Chondrocyte (in vitro differentiated cells): ENCODE measurements at regions not wholly inside any gene's neighbourhood (a gene's known extent, or its start where the extent isn't known, plus 50 kb on each side); places are given as distances from the start of the nearest gene placed in this dataset.
"Not testable (repeated sequence)": the region's sequence is repeated elsewhere in the genome, so short reads cannot be mapped to it uniquely, and the experiment has no call there.

ENCODE experiments used
- DNase-seq: peaks from one replicate; pipeline ENCODE4 v3.0.0; 2021; ENCODE audit warnings: mixed read lengths, low spot score
- H3K27ac Mint-ChIP-seq: one replicate; pipeline ENCODE4 v1.8.0; 2021; ENCODE audit warnings: mild to moderate bottlenecking, moderate library complexity, mixed read lengths; ENCODE audit not compliant: unreplicated experiment
- H3K27me3 Mint-ChIP-seq: 2 replicates; pipeline ENCODE4 v1.8.0; 2021; ENCODE audit warnings: low read depth, mixed read lengths
- H3K36me3 Mint-ChIP-seq: 2 replicates; pipeline ENCODE4 v1.8.0; 2021; ENCODE audit warnings: low read depth, mixed read lengths
- H3K4me1 Mint-ChIP-seq: 2 replicates; pipeline ENCODE4 v1.8.0; 2021; ENCODE audit warnings: low read depth, mild to moderate bottlenecking, mixed read lengths
- H3K4me3 Mint-ChIP-seq: one replicate; pipeline ENCODE4 v1.8.0; 2021; ENCODE audit warnings: mild to moderate bottlenecking, moderate library complexity, mixed read lengths; ENCODE audit not compliant: unreplicated experiment
- H3K9me3 Mint-ChIP-seq: 2 replicates; pipeline ENCODE4 v1.8.0; 2021; ENCODE audit warnings: low read depth, mixed read lengths
- CTCF ChIP-seq: fragments of 200-600 bp; sonication (generic); IDR thresholded peaks from 2 replicates; pipeline ENCODE4 v1.5.0; 2021; ENCODE audit warnings: antibody characterized with exemption, mild to moderate bottlenecking, moderate library complexity

DNA sequence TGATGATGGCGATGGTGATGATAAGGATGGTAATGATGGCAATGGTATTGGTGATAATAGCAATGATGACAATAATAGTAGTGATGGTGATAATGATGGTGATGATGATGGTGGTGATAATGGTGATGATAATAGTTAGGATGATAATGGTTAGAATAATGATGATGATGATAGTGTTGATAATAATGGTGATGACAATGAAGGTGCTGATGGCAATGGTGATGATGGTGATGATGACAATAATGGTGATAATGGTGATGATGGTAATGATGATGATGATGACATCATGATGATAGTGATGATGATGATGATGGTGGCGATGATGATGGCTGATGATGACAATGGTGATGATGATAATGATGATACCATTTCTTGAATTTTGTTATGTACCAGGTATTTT, 309.9 kb downstream of the MIAT start:
- Mint-ChIP-seq H3K9me3 (peaks cover 9% of the 10 kb centered on the region), H3K4me3 (no peak overlapping the region), H3K27me3 (no peaks in the 10 kb centered on the region), H3K27ac (no peak overlapping the region), H3K4me1 (no peaks in the 10 kb centered on the region), H3K36me3 (peaks cover 7% of the 10 kb centered on the region)
- DNase-seq = no peak
- no peak for TF ChIP-seq CTCF

DNA sequence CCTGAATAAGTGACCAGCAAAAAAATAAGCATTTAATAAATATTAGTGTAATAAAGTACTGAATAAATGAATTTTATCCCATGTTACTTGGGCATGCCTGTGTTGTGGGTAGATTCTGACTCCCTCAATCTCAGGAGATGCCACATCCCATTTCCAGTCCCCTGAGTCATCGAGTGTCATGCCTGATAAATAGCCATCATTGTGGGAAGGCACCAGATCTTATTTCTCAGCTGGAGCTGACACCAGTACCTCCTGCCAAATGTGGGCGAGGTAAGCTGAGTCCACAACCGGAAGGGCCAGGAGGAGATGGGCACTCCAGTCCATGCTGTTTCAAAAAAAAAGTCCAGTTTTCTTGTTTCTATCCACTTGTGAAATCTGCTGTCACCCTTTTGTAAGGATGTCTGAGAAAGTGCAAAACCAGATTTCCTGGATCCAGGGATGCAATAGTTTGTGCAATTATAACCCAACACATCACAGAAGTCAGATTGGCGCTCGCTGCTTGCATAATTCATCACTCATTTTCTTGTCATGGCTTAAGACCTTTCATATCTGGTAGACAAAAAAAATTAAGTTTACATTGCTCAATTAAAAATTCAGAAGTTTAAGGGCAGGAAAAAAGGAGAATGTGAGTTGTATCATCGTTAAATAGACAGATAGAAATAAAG, 311.6 kb downstream of the MIAT start:
- no peaks in the 10 kb centered on the region for H3K4me1 Mint-ChIP-seq
- TF ChIP-seq CTCF = no peak

DNA sequence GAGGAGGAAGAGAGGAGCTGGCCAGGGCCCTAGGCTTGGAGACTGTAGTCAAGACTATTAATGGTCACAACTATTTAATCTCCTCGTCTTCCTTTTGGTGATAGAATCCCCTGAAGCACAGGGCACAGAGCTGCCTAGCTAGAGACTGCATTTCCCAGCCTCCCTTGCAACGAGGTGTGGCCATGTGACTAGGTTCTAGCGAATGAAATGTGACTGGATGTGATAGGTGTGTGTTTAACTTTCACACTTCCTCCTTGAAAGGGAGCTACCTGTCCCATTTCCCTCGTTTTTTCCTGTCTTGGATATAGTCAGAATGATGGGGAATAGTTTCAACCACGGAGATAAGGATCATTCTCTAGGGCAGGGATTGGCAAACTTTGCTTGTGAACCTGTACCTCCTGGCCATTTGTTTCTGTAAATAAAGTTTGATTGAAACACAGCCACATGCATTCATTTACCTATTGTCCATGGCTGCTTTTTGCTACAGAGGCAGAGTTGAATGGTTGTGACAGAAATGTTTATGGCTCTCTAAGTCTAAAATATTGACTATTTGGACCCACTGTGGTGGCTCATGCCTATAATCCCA, 313.5 kb downstream of the MIAT start:
- Mint-ChIP-seq H3K9me3 (no peaks in the 10 kb centered on the region), H3K27ac (no peak overlapping the region), H3K4me1 (no peaks in the 10 kb centered on the region), H3K4me3 (no peak overlapping the region), H3K27me3 (no peaks in the 10 kb centered on the region), H3K36me3 (no peaks in the 10 kb centered on the region)
- no peak for TF ChIP-seq CTCF
- DNase-seq = no peak

More for the DNA sequence above, 311.6 kb downstream of the MIAT start:
- H3K27me3 Mint-ChIP-seq = no peaks in the 10 kb centered on the region
- no peak overlapping the region for H3K4me3 Mint-ChIP-seq
- peaks cover 9% of the 10 kb centered on the region for H3K9me3 Mint-ChIP-seq
- peaks cover 7% of the 10 kb centered on the region for H3K36me3 Mint-ChIP-seq
- no peak for DNase-seq
- H3K27ac Mint-ChIP-seq = no peak overlapping the region

DNA sequence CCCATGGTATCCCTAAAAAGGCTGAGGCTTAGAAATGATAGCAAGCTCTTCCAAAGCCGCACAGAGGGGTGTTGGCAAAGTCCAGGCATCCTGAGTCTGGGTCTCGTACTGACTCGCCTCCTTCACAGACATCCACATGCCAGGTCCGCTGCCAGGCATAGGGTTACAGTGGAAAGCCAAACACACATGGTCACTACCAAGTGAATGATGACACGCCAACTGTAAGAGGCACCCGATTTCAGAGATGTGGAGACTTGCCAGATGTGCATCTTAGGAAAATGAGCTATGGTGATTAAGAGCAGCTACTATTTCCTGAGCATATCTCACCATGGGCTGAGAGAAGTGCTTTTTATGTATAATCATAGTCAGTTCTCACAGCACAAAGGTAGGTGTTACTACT, 314.9 kb downstream of the MIAT start:
- DNase-seq = no peak

DNA sequence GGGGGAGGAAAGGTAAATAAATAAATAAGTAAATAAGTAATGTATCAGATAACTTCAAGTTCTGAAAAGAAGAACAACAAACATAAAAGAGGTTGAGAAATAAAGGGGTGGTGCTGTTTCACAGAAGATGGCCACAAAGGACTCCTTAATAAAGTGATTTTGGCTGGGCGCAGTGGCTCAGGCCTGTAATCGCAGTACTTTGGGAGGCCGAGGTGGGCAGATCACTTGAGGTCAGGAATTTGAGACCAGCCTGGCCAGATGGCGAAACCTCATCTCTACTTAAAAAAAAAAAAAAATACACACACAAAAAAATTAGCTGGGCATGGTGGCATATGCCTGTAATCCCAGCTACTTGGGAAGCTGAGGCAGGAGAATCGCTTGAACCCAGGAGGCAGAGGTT, 315.5 kb downstream of the MIAT start:
- not testable (repeated sequence) for H3K27me3 Mint-ChIP-seq, H3K4me3 Mint-ChIP-seq, H3K4me1 Mint-ChIP-seq, DNase-seq, H3K9me3 Mint-ChIP-seq, H3K27ac Mint-ChIP-seq, H3K36me3 Mint-ChIP-seq

More for the DNA sequence above, 314.9 kb downstream of the MIAT start:
- no peak for TF ChIP-seq CTCF
- Mint-ChIP-seq H3K27me3 (no peaks in the 10 kb centered on the region), H3K4me3 (no peak overlapping the region), H3K36me3 (no peaks in the 10 kb centered on the region), H3K4me1 (no peaks in the 10 kb centered on the region), H3K27ac (no peak overlapping the region), H3K9me3 (no peaks in the 10 kb centered on the region)

- no peak for DNase-seq
- Mint-ChIP-seq H3K4me3 (no peak overlapping the region), H3K36me3 (no peaks in the 10 kb centered on the region), H3K27ac (no peak overlapping the region), H3K4me1 (no peaks in the 10 kb centered on the region), H3K27me3 (no peaks in the 10 kb centered on the region), H3K9me3 (peaks cover 2% of the 10 kb centered on the region)
- no peak for TF ChIP-seq CTCF
Observed at GRCh38 chr22:26974034-26974433, 316.6 kb downstream of the MIAT start.
